EL (cell line): ENCODE measurements at regions not wholly inside any gene's neighbourhood (a gene's known extent, or its start where the extent isn't known, plus 50 kb on each side); places are given as distances from the start of the nearest gene placed in this dataset.
A peak's percentile ranks its signal among the peaks of the same experiment; 100 is the strongest.

Experiments used
- DNase-seq: peaks from one replicate; pipeline ENCODE4 v3.0.0-alpha.2; 2016

GRCh38 chr1:84090447-84091245 is 53.4 kb upstream of the PRKACB start:
- no peak for DNase-seq

- DNase-seq = no peak
These were observed 54.2 kb upstream of the PRKACB start for GRCh38 chr1:84089867-84090266.

DNA sequence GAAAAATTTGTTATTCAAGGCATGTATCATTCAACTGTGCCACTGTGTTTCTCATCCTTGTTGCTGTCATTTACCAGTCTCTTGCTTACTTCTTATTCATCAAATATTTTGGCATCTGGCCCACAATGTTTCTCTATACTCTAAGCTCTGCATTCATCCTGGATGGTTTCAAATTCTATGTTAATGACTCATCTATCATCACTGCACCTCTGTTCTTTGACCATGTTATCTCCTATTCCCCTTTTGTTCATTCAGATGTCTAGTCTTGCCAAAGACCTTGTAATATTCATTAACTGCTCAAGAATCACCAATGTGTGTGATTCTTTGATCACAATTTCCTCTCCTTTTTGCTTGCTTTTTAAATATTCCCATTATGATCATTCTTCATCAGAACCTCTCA is 54.6 kb upstream of the PRKACB start:
- peak; percentile 91 for DNase-seq

DNA sequence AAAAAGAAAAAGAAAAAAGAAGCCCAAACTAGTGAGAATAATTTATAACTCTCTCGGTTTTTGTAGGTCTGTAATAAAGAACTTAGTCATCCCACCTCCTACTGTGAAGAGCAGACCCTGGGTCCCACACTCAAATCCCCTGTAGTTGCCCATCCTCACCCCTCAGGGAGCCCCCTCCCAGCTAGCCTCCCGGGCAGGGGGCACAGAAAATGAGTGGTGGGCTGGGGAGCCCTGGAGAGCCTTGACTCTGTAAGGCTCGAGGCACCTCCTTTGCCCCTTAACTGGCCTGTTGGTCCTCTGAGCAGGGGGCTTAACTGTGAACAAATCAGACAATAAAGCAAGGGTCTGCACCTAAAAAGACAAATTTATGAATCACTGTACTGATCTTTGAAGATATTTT is 57.5 kb upstream of the PRKACB start:
- no peak for DNase-seq

DNA sequence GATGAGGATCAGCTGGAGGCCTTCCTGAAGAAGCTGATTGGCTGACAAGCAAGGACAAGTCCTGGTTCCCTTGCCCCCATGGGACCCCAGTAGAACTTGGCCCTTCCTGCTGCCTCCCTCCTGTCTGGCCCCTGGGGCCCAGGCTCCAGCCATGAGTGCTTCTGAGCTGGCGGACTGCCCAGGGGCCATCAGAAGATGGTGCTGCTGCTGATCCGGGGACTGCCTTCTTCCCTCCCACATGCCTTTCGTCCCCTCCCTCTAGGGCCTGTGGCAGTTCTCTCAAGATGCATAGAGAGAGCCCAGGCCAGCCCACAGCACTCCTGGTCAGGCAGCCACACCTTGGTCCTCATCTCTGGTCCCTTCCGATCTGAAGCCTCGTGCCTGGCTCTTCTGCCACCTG is 57.9 kb upstream of the PRKACB start:
- DNase-seq = no peak

- no peak for DNase-seq
These were observed 60.8 kb upstream of the PRKACB start for GRCh38 chr1:84083307-84083706.

GRCh38 chr1:84078842-84079202 is 65.2 kb upstream of the PRKACB start:
- DNase-seq = no peak

DNA sequence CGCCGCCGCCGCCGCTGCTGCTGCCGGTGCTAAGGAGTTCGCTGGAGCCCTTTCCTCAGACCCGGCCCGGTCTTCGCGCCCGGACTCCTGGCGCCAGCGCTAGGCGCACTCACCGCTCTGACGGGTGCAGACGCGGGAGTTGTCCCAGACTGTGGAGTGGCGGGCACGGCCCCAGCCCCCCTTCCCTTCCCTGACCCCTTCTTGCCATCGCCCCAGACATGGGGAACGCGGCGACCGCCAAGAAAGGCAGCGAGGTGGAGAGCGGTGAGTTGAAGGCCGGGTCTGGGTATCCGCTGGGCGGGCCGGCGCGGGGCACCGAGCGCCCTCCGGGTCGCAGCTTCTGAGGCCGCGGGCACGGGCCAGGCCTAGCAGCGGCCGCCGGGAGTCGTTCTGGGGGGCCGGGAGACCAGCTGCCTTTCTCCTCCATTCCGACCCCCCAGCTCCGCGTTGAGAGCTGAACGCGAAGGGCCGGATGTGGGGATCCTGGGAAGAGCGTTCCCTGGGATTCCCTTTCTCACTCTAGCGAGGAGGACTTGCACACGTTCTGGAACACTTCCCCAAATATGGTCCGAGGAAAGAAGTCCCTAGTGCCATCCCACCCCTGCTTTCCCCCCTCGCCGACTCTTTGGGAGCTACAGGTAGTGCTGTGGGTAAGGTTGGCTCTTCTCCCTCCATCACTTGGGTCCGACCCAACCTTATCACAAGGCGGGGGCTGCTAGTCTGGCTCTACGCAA is 65.8 kb upstream of the PRKACB start:
- DNase-seq = peak; percentile 60

- DNase-seq = peak; percentile 83
These were observed 66.5 kb upstream of the PRKACB start for GRCh38 chr1:84077476-84078107.

DNA sequence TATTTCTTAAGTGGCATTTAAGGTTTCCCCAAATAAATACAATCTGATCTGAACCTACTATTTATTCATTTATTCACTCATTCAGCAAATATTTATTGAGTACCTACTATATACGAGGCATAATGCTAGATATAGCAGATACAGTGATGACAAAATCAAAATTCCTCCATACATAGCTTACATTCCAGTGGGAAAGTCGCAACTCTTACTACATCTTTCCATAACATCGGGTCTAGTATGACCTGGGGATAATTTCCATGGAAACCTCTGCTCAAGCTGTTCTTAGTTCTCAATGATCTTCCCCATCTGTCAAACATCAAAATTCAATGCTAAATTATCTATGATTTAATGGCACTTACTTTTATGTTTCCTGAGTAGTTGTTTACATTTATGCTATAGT is 70.8 kb upstream of the PRKACB start:
- DNase-seq = peak; percentile 77

DNA sequence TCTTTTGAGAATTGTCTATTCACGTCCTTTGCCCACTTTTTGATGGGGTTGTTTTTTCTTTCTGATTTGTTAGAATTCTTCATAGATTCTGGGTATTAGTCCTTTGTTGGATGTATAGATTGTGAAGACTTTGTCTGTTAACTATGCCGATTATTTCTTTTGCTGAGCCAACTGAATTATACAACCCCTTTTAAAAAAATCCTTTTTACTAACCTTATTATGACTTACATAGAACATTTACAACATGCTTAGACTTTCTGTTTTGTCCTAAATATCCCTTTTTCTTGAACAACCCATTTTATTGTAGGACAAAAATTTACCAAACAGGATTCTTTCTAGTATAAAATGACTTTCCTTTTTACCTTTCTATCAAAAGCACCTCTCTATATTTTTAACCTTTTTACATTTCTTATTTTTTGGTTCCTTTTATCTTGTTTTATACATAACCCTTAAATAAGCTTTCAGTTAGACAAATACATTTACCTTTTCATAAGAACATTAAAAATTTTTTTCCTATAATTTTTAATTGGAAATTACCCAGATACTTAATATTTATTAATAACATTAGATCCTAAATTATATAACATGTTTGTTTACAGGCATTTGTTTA is 70.4 kb upstream of the TTLL7 start:
- DNase-seq = no peak

DNA sequence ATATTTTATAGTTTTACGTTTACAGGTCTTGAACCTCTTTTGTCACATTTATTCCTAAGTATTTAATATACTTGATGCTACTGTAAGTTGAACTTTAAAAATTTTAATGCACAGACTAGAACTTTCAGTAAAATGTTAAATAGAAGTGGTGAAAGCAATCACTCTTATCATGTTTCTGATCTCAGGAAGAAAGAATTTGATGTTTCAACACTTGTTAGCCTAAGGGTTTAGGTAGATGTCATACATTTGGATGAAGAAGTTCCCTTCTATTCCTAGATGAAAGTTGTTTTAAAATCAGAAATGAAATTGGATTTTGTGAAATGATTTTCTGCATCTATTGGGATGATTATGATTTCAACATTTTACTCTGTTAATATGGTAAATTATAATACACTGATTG is 63.6 kb upstream of the TTLL7 start:
- no peak for DNase-seq

DNA sequence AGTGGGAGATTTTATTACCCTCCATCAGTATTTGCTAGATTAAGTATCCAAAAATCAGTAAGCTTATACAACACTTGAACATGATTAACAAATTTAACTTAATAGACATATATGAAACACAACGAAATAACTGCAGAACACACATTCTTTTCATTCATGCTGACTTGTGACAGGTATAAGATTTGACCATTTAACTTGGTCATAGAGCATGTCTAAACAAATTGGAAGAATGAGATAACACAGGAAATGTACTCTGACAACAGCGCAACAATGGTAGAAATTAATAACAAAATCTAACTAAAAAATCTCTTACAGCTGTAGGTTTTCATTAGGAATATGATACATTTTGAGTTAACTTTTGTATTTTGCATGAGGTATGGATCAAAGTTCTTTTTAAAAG is 62.4 kb upstream of the TTLL7 start:
- DNase-seq = no peak

DNA sequence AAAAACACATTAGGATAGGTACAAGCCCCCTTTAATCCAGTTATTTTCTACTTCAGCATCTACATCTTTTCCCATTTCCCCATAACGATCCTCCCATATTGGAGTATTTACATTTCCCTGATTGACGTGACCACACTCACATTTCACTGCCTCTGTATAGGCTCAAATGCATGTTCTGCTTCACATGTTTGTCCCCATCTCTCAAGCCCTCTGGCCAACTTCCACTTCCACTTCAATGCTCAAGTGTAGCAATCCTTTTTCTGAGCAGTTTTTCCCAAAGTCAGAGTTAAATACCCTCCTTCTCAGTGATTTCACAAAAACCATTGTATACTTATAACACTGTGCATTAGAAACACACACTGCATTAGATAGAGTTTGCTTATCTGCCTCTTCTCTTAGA is 61.8 kb upstream of the TTLL7 start:
- no peak for DNase-seq

DNA sequence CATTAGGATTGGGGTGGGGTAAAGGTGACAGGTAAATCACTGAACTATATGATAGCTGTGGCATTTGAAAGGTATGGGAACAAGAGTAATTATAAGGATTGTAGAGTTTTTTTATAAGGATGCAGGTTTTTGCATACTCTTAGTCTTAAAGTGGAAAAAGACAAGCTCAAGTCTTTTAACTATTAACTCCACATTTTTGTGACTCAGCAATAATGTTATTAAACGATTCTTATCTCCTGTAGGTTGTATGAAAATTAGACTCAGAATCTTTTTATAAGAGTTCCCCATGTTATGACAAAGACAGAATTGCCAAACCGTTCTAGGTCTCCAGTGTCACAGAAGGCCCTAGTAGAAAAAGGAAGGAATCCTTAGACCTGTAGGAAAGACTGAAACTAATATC is 49.9 kb upstream of the TTLL7 start:
- no peak for DNase-seq
